Astrocyte of the spinal cord (primary cell): ENCODE measurements at regions not wholly inside any gene's neighbourhood (a gene's known extent, or its start where the extent isn't known, plus 50 kb on each side); places are given as distances from the start of the nearest gene placed in this dataset.
A peak's percentile ranks its signal among the peaks of the same experiment; 100 is the strongest.

ENCODE experiments used
- DNase-seq: peaks from one replicate; pipeline ENCODE4 v3.0.0; 2011; ENCODE audit warnings: low read depth, low spot score
- H3K4me3 ChIP-seq: 2 replicates; pipeline ENCODE4 v1.5.1; 2011; ENCODE audit warnings: low read depth, mild to moderate bottlenecking, low read length, moderate library complexity
- CTCF ChIP-seq: IDR thresholded peaks from 2 replicates; pipeline ENCODE4 v1.5.1; 2012; ENCODE audit warnings: low read depth, mild to moderate bottlenecking, low read length, inconsistent platforms
- in situ Hi-C: cut with HindIII; loops from 2 replicates; pipeline ENCODE4 v1.10.0; 2017; ENCODE audit warnings: low sequenced_read_pairs

GRCh38 chr18:56522816-56523215 is 115.6 kb downstream of the TXNL1 start:
- peak; percentile 36 for DNase-seq
- no peak overlapping the region for H3K4me3 ChIP-seq
- TF ChIP-seq CTCF, result no peak
- in situ Hi-C loops, result no loop called here

DNA sequence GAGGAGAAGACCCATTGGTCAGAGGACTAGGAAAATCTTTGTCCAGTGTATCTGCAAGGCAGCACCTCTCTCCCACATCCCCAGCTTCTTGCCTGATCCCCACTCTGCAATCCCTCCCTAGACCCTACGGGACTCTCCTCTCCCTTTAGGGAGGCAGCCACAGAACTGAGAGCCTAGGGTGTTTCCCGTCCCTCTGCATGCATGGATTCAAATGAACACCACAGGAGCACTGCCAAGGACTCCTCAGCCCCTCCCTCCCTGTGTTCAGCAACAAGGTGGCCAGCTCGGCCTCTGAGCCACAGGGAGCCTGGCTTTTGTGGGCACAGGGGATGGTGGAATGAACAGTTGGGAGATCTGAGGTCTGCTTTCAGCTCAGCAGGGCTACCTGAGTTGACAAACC is 117.1 kb downstream of the TXNL1 start:
- in situ Hi-C loops, result no loop called here
- H3K4me3 ChIP-seq, result no peak overlapping the region
- no peak for TF ChIP-seq CTCF
- no peak for DNase-seq

GRCh38 chr18:56517761-56518160 is 120.6 kb downstream of the TXNL1 start:
- in situ Hi-C loops, result no loop called here
- DNase-seq, result no peak
- no peak overlapping the region for H3K4me3 ChIP-seq
- TF ChIP-seq CTCF, result no peak

DNA sequence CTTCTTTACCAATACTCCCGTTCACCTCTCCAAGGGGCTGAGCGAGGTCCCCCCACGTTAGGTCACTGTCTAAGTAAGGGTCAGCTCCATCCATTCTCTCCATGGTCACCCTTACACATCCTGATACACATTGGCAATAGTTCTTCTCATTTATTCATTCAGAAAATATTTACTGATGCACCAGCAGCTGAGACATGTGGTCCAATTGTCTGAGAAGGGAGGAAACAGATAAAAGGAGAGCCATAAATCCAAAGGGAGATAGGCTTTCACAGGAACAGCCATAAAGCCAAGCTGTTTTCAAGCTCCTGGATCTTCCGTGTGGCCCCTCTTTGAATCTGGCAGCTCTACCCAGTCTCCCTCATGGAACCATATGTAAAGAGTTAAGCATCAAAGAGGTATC is 121.2 kb downstream of the TXNL1 start:
- in situ Hi-C loops, result no loop called here
- DNase-seq, result no peak
- no peak overlapping the region for H3K4me3 ChIP-seq
- TF ChIP-seq CTCF, result no peak

- DNase-seq, result peak; percentile 43
- no peak for TF ChIP-seq CTCF
- in situ Hi-C loops, result no loop called here
- no peak overlapping the region for H3K4me3 ChIP-seq
Measured at GRCh38 chr18:56516789-56517188, 121.6 kb downstream of the TXNL1 start.

DNA sequence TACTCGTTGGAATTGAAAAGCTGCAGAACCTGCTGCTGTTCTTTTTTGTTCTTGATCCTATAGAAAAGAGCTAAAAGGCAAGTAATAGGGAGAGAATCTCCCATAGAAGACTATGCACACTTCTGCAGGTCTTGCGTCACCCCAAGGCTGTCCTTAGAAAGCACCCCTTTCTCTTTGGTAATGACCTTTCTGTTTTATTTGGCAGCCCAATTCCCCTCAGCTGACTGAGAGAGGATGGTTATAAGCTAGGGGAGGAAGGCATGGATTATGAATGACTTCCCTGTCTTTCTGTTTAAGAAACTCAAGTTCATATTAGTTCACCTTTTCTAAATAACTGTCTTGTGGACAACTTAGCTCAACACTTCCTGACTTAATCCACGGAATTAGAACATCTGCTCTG is 122.9 kb downstream of the TXNL1 start:
- no peak overlapping the region for H3K4me3 ChIP-seq
- no peak for TF ChIP-seq CTCF
- in situ Hi-C loops, result no loop called here
- no peak for DNase-seq

GRCh38 chr18:56511996-56512395 is 126.4 kb downstream of the TXNL1 start:
- in situ Hi-C loops, result no loop called here
- DNase-seq, result no peak
- no peak for TF ChIP-seq CTCF
- no peak overlapping the region for H3K4me3 ChIP-seq
